Myocyte (in vitro differentiated cells): ENCODE measurements at regions not wholly inside any gene's neighbourhood (a gene's known extent, or its start where the extent isn't known, plus 50 kb on each side); places are given as distances from the start of the nearest gene placed in this dataset.

Experiments
- DNase-seq: peaks from one replicate; pipeline ENCODE4 v3.0.0-alpha.2; 2012; ENCODE audit warnings: low read depth

DNA sequence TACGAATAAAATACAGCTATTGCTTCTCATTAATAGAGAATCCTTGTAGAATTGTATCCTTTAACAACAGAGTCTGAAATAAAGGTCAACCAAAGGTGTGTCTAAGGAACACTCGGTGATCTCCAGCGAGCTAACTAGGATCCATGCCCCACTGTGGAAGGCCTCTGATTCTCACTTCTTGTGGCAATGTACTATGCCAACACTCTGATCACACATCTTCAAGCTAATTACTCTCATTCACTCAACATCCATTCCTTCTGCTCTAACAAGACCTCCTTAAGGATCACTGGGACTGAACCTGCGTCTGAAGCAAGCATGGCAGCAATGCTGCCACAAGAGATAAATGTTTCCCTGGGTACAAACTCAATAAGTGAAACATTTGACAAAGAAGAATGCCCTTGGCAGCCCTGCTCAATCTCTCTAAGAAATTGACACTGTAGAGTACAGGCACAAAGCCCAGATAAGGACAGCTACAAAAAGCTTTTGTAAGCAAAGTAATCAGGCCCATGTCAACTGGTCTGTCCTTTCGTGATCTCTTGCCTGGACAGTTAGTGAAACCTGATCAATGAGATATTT lies 74.6 kb upstream of the PARD3B start:
- DNase-seq, result no peak

DNA sequence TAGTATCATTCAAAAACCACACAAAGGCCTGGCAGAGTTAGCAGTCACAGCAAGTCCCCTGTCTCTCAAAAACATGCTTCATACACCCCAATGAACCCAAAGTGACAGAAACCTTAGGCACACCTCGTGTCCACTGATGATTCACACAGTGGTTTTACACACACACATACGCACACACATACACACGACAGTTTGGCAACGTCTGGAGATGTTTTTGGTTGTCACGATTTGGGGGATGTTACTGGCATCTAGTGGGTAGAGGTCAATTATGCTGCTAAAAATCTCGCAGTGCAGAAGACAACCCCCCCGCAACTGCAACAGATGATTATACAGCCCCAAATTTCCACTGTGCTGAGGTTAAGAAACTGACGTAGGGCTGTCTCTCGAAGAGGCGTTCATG lies 72.9 kb upstream of the PARD3B start:
- DNase-seq, result no peak

DNA sequence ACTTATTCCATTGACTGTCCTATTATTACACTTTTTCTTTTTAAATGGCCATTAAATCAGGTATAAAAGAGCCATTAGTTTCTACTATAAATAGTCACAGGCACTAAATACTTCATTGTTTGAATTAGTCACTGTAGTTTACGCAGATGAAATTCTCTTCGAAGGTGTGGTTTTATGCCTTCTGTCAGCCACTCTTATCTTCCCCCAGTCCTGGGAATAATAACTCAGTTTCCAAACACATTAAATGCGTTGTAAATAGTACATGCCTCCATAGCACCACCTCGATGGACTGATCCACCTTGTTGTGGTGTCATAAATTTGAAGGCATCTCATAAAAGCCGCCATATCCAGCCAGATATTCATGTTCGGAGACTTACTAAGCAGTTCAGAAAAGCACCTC lies 72.1 kb upstream of the PARD3B start:
- DNase-seq, result no peak

DNA sequence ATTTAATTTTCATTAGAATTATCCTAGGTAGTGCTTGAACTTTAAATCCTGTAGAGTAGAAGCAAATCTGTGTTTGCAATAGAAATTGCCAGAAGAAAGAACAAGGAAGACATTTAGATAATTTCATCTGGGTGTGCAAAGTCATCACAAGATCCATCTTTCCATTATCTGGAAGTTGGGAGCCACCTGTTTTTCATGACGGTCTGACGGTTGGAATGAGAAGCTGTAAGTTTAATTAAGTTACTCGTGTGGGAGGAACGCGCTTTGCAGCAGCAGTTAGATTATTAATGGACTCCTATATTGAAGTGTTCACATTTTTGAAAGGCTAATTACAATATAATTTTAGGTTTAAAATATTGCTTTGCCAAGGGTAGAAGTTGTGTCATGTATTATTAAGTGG lies 69.9 kb upstream of the PARD3B start:
- no peak for DNase-seq

DNA sequence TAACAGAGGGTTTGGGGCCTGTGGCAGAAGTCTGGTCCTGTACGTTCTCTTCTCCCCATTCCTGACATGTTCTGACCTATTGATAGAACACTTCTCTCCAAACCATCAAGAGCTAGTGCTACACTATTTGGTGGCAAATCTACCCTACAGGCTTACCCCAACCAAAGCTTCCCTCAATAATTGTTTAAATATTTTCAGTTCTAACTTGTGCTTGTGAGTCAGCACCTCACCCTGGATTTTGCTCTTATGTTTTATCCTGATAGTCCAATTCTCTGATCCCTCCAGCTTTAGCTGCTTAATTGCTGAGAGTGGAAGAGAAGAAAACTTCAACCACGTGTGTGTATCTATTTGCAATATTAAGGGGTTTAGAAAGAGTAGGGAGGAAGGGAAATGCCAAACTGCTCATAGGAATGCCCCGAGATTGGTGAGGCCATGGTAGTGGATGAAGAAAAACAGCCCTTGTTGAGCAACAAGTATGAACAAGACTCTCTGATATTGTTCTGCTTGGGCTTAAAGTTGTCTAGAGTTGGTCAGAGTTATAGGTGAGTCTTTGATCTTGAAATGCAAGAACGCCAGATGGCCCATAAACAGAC lies 67.8 kb upstream of the PARD3B start:
- DNase-seq, result no peak

DNA sequence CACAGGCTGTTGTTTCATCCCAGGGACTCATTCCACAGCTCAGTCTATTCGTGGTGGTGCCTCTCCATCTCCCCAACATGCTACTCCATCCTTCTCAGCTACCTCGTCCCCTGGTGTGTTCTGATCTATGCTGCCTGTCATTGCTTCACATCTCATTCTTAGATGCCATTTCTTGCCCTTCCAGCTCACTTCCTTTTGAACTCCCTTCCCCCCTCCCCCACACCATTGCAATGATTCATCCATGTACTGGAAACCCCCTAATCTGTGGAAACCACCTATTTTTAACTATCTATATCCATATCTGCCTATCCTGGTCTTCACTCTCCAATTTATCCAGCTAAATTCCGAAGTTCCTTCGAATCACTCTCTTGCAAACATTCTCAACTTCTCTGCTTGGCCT lies 65.7 kb upstream of the PARD3B start:
- no peak for DNase-seq

DNA sequence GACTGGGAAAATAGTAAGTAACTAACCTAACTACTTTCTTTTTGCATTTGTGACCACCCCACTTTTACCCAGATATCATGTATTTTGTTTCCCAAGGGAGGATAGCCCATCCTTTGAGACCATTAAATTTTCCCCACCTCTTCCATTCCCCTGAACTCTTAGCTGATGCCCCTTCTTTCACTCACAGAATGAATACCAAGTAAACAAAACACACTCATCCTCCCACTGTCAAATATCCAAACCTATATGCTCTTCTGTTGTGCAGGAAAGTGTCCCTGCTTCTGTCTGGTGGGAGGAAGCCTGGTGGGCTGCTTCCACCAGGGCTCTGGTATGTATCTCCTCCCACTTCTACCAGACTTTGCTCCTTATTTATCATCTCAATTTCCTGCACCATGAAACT lies 64.6 kb upstream of the PARD3B start:
- no peak for DNase-seq

DNA sequence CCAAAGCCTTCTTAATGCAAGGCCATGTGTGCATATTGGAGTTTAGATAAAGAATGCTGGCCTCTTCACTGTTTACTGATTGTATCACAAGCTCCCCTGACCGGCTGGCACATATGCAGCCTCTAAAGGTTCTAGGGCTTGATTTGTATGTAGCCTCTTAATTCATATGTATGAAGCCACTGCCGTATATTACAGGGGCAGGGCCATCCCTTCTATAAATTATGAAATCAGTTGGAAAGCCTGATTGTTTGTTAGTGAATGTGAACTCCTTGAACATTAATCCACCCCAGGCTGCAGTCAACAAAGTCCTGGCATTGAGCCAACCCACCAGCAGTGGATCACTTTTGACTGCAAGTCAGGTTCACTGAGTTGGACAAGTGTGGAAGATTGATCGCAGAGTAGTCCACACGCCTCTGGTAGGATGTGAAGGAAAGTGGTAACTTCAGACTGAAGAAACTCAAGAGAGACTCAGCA lies 61.6 kb upstream of the PARD3B start:
- DNase-seq, result peak; percentile 32

DNA sequence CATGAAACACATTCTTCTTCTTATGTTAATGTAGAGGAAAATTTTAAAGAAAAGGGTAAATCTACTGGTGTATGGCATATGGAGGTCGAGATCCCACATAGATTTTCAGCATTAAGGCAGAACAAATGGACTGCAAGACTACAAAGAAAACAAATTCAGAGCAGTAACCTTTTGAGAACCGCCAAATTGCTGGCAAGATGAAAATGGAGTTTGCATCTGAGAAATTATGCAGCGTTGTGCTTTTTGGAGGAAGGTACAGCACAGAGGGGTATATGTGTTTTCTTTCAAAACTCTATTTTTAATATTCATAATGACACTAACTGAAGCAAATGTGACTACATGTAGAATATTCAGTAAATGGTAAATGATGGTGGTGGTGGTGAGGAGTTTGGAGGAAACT lies 59.0 kb upstream of the PARD3B start:
- DNase-seq, result no peak

DNA sequence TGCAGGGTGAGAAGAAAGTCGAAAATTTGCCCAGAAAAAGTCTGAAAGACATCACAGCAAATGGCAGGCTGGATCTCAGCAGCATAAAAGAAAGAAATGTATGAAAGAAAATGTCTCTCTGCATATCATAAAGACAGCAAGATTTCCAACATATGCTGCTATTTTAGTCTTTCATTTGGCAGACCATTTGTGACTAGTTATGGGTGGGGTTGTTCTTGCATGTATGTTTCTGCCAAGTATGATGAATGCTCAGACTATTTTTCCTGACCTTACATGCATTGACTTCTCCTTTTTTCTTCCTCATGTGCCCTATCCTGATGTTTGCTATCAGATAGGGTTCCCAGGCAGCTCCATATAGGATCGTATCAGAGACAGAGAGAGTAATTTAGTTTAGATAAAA lies 58.5 kb upstream of the PARD3B start:
- no peak for DNase-seq

DNA sequence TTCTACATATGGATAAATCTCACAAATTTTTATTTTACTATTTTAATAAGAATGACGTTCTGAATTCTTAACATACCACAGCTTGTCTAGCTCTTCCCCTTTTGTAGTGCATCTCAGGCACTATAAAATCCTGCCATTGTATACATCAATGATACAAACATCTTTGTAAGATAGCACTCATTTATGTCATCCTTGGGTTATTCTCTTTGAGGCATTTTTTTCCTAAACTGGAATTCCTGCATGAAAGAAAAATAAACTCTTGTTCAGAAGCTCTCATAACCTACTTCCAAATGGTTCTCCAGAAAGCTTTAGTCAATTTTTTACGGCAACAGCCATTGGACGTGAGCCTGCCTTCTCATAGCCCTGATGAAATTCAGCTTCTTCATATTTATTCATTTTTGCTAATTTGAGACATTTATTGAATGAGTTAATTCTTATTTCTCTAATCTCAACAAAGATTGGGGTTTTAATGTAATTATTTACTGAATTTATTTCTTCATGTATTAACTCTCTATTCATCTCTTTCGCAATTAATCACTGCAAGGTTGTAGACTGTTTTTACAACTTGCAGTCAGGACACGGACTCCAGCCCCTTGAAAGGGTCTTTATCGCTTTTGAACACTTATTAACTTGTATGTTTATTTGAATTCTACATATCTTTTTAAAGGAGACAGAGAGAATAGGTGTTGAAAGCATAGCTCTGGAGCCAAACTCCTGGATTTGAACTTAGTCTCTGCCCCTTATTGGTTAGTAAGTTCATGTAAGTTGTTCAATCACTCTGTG lies 57.6 kb upstream of the PARD3B start:
- no peak for DNase-seq

DNA sequence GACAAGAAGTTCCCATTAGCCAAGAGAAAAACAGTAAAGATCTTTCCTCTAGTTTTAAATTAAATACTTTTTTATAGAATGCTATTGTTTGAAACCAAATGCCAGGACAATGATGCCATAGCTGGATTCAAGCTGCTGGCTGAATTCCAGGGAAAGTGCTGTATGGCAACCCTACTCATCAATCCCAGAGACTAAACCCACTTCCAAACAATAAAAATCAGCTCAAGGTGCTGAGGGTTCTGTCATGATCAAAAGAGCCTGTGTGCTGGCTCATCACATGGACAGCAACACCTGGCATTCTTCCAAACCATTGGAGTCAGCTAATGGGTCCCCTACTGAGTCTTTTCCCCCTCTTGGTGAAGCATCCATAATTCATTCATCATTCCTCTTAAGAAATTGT lies 53.7 kb upstream of the PARD3B start:
- DNase-seq, result peak; percentile 31

DNA sequence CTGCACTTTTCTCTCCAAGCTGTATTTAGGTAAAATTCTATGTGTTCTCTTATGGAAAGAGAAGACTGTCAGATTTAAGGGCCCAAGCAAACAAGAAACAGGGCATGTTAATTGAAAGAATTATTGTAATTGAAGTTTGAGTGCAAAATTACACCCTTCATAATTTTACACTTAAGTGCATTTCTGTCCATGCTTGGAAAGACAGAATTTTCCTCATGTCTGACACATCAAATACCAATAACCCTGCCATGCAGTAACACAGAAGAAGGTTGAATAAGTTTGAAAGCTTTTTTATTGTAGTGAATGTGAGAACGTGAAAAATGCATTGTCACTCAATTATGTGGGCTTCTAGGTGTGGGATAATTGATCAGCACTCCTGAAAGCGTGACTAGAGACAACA lies 52.9 kb upstream of the PARD3B start:
- DNase-seq, result no peak

DNA sequence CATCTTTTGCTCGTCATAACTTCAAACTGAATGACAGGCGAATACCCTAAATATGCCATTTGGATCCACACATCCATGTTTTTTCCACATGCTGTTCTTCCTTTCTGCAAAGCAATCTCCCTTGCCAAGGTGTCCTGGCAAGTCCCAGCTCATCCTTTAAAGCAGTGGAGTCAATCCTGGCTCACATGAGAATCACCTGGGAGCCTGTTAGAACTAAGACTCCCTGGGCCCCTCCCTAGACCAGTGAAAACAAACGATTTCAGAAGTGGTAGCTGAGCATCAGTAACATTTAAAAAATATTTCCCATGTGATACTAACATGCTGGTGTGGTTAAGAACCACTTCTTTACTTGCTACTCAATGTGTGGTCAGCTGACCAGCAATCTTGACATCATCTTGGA lies 50.6 kb upstream of the PARD3B start:
- no peak for DNase-seq

DNA sequence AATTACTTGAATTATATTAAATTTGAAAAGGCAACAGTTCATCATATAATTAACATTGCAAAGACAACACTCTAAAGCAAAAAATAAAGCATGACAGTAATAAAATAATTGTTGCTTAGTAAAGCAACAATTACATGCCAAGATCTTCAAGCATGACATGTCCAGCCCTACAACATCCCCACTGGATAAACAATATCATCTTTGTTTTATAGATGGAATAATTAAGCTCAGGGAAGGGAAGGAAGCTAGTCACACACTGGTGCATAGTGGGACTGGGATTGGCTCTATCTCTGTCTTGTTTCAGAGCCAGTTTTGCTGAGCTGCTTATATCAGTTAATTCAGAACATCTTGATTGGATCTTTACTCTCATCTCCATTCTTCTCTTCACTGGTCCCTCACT lies 49.9 kb upstream of the PARD3B start:
- DNase-seq, result no peak
